GM18873 (cell line): ENCODE measurements at regions not wholly inside any gene's neighbourhood (a gene's known extent, or its start where the extent isn't known, plus 50 kb on each side); places are given as distances from the start of the nearest gene placed in this dataset.

Experiments used
- ATAC-seq: cut with Tn5 transposase; IDR thresholded peaks from one replicate; pipeline ENCODE4 v1.9.1; 2021; ENCODE audit warnings: mild to moderate bottlenecking, moderate library complexity, moderate number of reproducible peaks; ENCODE audit not compliant: unreplicated experiment, low FRiP score

GRCh38 chr2:43024515-43025011 lies 201.8 kb downstream of the ZFP36L2 start:
- no peak for ATAC-seq

GRCh38 chr2:43023791-43024514 lies 202.5 kb downstream of the ZFP36L2 start:
- no peak for ATAC-seq

GRCh38 chr2:43022896-43023295 lies 203.5 kb downstream of the ZFP36L2 start:
- ATAC-seq, result no peak

- ATAC-seq, result no peak
These were observed 204.5 kb downstream of the ZFP36L2 start for GRCh38 chr2:43021791-43022509.

- no peak for ATAC-seq
These were observed 205.3 kb downstream of the ZFP36L2 start for GRCh38 chr2:43020990-43021669.

- ATAC-seq, result no peak
These were observed 206.1 kb downstream of the ZFP36L2 start for GRCh38 chr2:43020296-43020695.

- ATAC-seq, result no peak
These were observed 206.7 kb downstream of the ZFP36L2 start for GRCh38 chr2:43019536-43020183.

GRCh38 chr2:43019025-43019367 lies 207.4 kb downstream of the ZFP36L2 start:
- ATAC-seq, result no peak

GRCh38 chr2:43018179-43019024 lies 208.0 kb downstream of the ZFP36L2 start:
- no peak for ATAC-seq

GRCh38 chr2:43013821-43014345 lies 212.5 kb downstream of the ZFP36L2 start:
- ATAC-seq, result no peak

- no peak for ATAC-seq
These were observed 213.4 kb downstream of the ZFP36L2 start for GRCh38 chr2:43012966-43013365.

GRCh38 chr2:43011158-43011491 lies 215.3 kb downstream of the ZFP36L2 start:
- ATAC-seq, result no peak

GRCh38 chr2:43010438-43011157 lies 215.8 kb downstream of the ZFP36L2 start:
- no peak for ATAC-seq

- no peak for ATAC-seq
These were observed 217.0 kb downstream of the ZFP36L2 start for GRCh38 chr2:43009448-43009847.

- no peak for ATAC-seq
These were observed 216.0 kb upstream of the HAAO start for GRCh38 chr2:43008388-43008787.

- no peak for ATAC-seq
These were observed 215.5 kb upstream of the HAAO start for GRCh38 chr2:43007901-43008300.

GRCh38 chr2:43006834-43007543 lies 214.6 kb upstream of the HAAO start:
- no peak for ATAC-seq

GRCh38 chr2:43005975-43006833 lies 213.8 kb upstream of the HAAO start:
- no peak for ATAC-seq
